SIG-M5 treated with dmso at 0.1 percent for 504 hours (cell line): ENCODE measurements at regions not wholly inside any gene's neighbourhood (a gene's known extent, or its start where the extent isn't known, plus 50 kb on each side); places are given as distances from the start of the nearest gene placed in this dataset.

Experiments used
- DNase-seq: peaks from one replicate; lab custom pipeline; 2025; ENCODE audit not compliant: unreplicated experiment; lab: John Stamatoyannopoulos, UW

GRCh38 chr6:4359108-4359730 is 223.8 kb upstream of the ECI2 start:
- DNase-seq = no peak

- peak; percentile 62 for DNase-seq
Observed at GRCh38 chr6:4358414-4359107, 223.2 kb upstream of the ECI2 start.

- peak; percentile 12 for DNase-seq
Observed at GRCh38 chr6:4357660-4358152, 222.3 kb upstream of the ECI2 start.

GRCh38 chr6:4356899-4357659 is 221.7 kb upstream of the ECI2 start:
- DNase-seq = no peak

- DNase-seq = no peak
Observed at GRCh38 chr6:4355241-4355640, 219.9 kb upstream of the ECI2 start.

GRCh38 chr6:4354181-4354580 is 218.8 kb upstream of the ECI2 start:
- no peak for DNase-seq

- no peak for DNase-seq
Observed at GRCh38 chr6:4352731-4353130, 217.4 kb upstream of the ECI2 start.

GRCh38 chr6:4352322-4352669 is 216.9 kb upstream of the ECI2 start:
- no peak for DNase-seq

GRCh38 chr6:4351520-4352321 is 216.3 kb upstream of the ECI2 start:
- no peak for DNase-seq

- no peak for DNase-seq
Observed at GRCh38 chr6:4350567-4351519, 215.5 kb upstream of the ECI2 start.

GRCh38 chr6:4349931-4350330 is 214.6 kb upstream of the ECI2 start:
- no peak for DNase-seq

- DNase-seq = no peak
Observed at GRCh38 chr6:4349323-4349722, 213.9 kb upstream of the ECI2 start.

GRCh38 chr6:4348462-4349112 is 213.2 kb upstream of the ECI2 start:
- DNase-seq = no peak

- no peak for DNase-seq
Observed at GRCh38 chr6:4347877-4348276, 212.5 kb upstream of the ECI2 start.

GRCh38 chr6:4346659-4347333 is 211.4 kb upstream of the ECI2 start:
- no peak for DNase-seq

GRCh38 chr6:4345543-4345942 is 210.2 kb upstream of the ECI2 start:
- no peak for DNase-seq

- peak; percentile 14 for DNase-seq
Observed at GRCh38 chr6:4344317-4344899, 209.0 kb upstream of the ECI2 start.

- DNase-seq = no peak
Observed at GRCh38 chr6:4342407-4343137, 207.2 kb upstream of the ECI2 start.
